Fibroblast of skin of left quadriceps (primary cell): ENCODE measurements at regions not wholly inside any gene's neighbourhood (a gene's known extent, or its start where the extent isn't known, plus 50 kb on each side); places are given as distances from the start of the nearest gene placed in this dataset.
"Not testable (repeated sequence)": the region's sequence is repeated elsewhere in the genome, so short reads cannot be mapped to it uniquely, and the experiment has no call there.

Experiments used
- DNase-seq, 2 experiments: peaks; one replicate each; pipeline ENCODE4 v3.0.0-alpha.2; 2013; ENCODE audit warnings: low read depth in 2 of 2

- not testable (repeated sequence) for DNase-seq
Observed at GRCh38 chr6:120930500-120930899, 403.8 kb downstream of the TBC1D32 start.

- DNase-seq: no peak
Observed at GRCh38 chr6:120924214-120924613, 410.1 kb downstream of the TBC1D32 start.

GRCh38 chr6:120918137-120918536 lies 416.1 kb downstream of the TBC1D32 start:
- DNase-seq: no peak

GRCh38 chr6:120916844-120917243 lies 417.4 kb downstream of the TBC1D32 start:
- no peak for DNase-seq

GRCh38 chr6:120913486-120913885 lies 420.8 kb downstream of the TBC1D32 start:
- no peak for DNase-seq

- DNase-seq: no peak
Observed at GRCh38 chr6:120908767-120909166, 425.5 kb downstream of the TBC1D32 start.

- DNase-seq: no peak
Observed at GRCh38 chr6:120903836-120904235, 430.4 kb downstream of the TBC1D32 start.

GRCh38 chr6:120899932-120900331 lies 434.3 kb downstream of the TBC1D32 start:
- no peak for DNase-seq

GRCh38 chr6:120894077-120894476 lies 440.2 kb downstream of the TBC1D32 start:
- no peak for DNase-seq

- DNase-seq: no peak
Observed at GRCh38 chr6:120876931-120877330, 457.3 kb downstream of the TBC1D32 start.

- DNase-seq: no peak
Observed at GRCh38 chr6:120876424-120876823, 457.9 kb downstream of the TBC1D32 start.

- DNase-seq: no peak
Observed at GRCh38 chr6:120875900-120876299, 458.4 kb downstream of the TBC1D32 start.

- DNase-seq: no peak
Observed at GRCh38 chr6:120874422-120874821, 459.9 kb downstream of the TBC1D32 start.

- no peak for DNase-seq
Observed at GRCh38 chr6:120873125-120873865, 461.0 kb downstream of the TBC1D32 start.

GRCh38 chr6:120872262-120872578 lies 462.1 kb downstream of the TBC1D32 start:
- no peak for DNase-seq

GRCh38 chr6:120871416-120872261 lies 462.6 kb downstream of the TBC1D32 start:
- no peak for DNase-seq

- no peak for DNase-seq
Observed at GRCh38 chr6:120869397-120869796, 464.9 kb downstream of the TBC1D32 start.

GRCh38 chr6:120857422-120857821 lies 476.9 kb downstream of the TBC1D32 start:
- DNase-seq: no peak

GRCh38 chr6:120854583-120854982 lies 479.7 kb downstream of the TBC1D32 start:
- DNase-seq: no peak

GRCh38 chr6:120853489-120853888 lies 480.8 kb downstream of the TBC1D32 start:
- no peak for DNase-seq

GRCh38 chr6:120852293-120852849 lies 481.9 kb downstream of the TBC1D32 start:
- DNase-seq: no peak

GRCh38 chr6:120826253-120826652 lies 508.0 kb downstream of the TBC1D32 start:
- DNase-seq: no peak

- DNase-seq: no peak
Observed at GRCh38 chr6:120816794-120817193, 517.5 kb downstream of the TBC1D32 start.
